ENCODE measurements at regions not wholly inside any gene's neighbourhood (a gene's known extent, or its start where the extent isn't known, plus 50 kb on each side); places are given as distances from the start of the nearest gene placed in this dataset.

- in situ Hi-C loops (cut with MboI; ENCODE audit: low sequenced_read_pairs), result no loop called here
Observed at GRCh38 chrX:39205467-39205866, 404.2 kb downstream of the MID1IP1 start.

GRCh38 chrX:39206399-39207145, 405.3 kb downstream of the MID1IP1 start:
- in situ Hi-C loops (cut with MboI; ENCODE audit: low sequenced_read_pairs), result no loop called here

GRCh38 chrX:39211501-39211900, 410.2 kb downstream of the MID1IP1 start:
- in situ Hi-C loops (cut with MboI; ENCODE audit: low sequenced_read_pairs), result no loop called here

GRCh38 chrX:39212456-39212855, 411.2 kb downstream of the MID1IP1 start:
- in situ Hi-C loops (cut with MboI; ENCODE audit: low sequenced_read_pairs), result no loop called here

GRCh38 chrX:39214387-39215126, 413.3 kb downstream of the MID1IP1 start:
- in situ Hi-C loops (cut with MboI; ENCODE audit: low sequenced_read_pairs), result no loop called here

GRCh38 chrX:39220952-39221351, 419.7 kb downstream of the MID1IP1 start:
- in situ Hi-C loops (cut with MboI; ENCODE audit: low sequenced_read_pairs), result no loop called here

- in situ Hi-C loops (cut with MboI; ENCODE audit: low sequenced_read_pairs), result no loop called here
Observed at GRCh38 chrX:39222346-39223113, 421.3 kb downstream of the MID1IP1 start.

GRCh38 chrX:39226251-39226650, 425.0 kb downstream of the MID1IP1 start:
- in situ Hi-C loops (cut with MboI; ENCODE audit: low sequenced_read_pairs), result no loop called here

- in situ Hi-C loops (cut with MboI; ENCODE audit: low sequenced_read_pairs), result no loop called here
Observed at GRCh38 chrX:39227371-39227770, 426.1 kb downstream of the MID1IP1 start.

- in situ Hi-C loops (cut with MboI; ENCODE audit: low sequenced_read_pairs), result no loop called here
Observed at GRCh38 chrX:39238006-39238405, 436.7 kb downstream of the MID1IP1 start.

GRCh38 chrX:39242187-39242586, 440.9 kb downstream of the MID1IP1 start:
- in situ Hi-C loops (cut with MboI; ENCODE audit: low sequenced_read_pairs), result no loop called here

- in situ Hi-C loops (cut with MboI; ENCODE audit: low sequenced_read_pairs), result no loop called here
Observed at GRCh38 chrX:39244147-39244546, 442.9 kb downstream of the MID1IP1 start.

- in situ Hi-C loops (cut with MboI; ENCODE audit: low sequenced_read_pairs), result no loop called here
Observed at GRCh38 chrX:39245024-39245423, 443.8 kb downstream of the MID1IP1 start.

- in situ Hi-C loops (cut with MboI; ENCODE audit: low sequenced_read_pairs), result no loop called here
Observed at GRCh38 chrX:39247536-39247935, 446.3 kb downstream of the MID1IP1 start.

GRCh38 chrX:39248330-39248729, 447.1 kb downstream of the MID1IP1 start:
- in situ Hi-C loops (cut with MboI; ENCODE audit: low sequenced_read_pairs), result no loop called here

- in situ Hi-C loops (cut with MboI; ENCODE audit: low sequenced_read_pairs), result no loop called here
Observed at GRCh38 chrX:39249999-39250398, 448.7 kb downstream of the MID1IP1 start.

GRCh38 chrX:39251995-39252394, 450.7 kb downstream of the MID1IP1 start:
- in situ Hi-C loops (cut with MboI; ENCODE audit: low sequenced_read_pairs), result no loop called here

GRCh38 chrX:39253551-39253950, 452.3 kb downstream of the MID1IP1 start:
- in situ Hi-C loops (cut with MboI; ENCODE audit: low sequenced_read_pairs), result no loop called here

GRCh38 chrX:39258331-39258730, 457.1 kb downstream of the MID1IP1 start:
- in situ Hi-C loops (cut with MboI; ENCODE audit: low sequenced_read_pairs), result no loop called here

GRCh38 chrX:39260965-39261364, 459.7 kb downstream of the MID1IP1 start:
- in situ Hi-C loops (cut with MboI; ENCODE audit: low sequenced_read_pairs), result no loop called here

- in situ Hi-C loops (cut with MboI; ENCODE audit: low sequenced_read_pairs), result no loop called here
Observed at GRCh38 chrX:39261446-39262147, 460.3 kb downstream of the MID1IP1 start.
